Smooth muscle cell (in vitro differentiated cells): ENCODE measurements at regions not wholly inside any gene's neighbourhood (a gene's known extent, or its start where the extent isn't known, plus 50 kb on each side); places are given as distances from the start of the nearest gene placed in this dataset.

ENCODE experiments used
- DNase-seq: peaks from one replicate; lab custom pipeline; 2025; ENCODE audit not compliant: unreplicated experiment; lab: John Stamatoyannopoulos, UW
- H2AFZ ChIP-seq: fragments of 200-600 bp; sonication (generic); 2 replicates; pipeline ENCODE4 v1.6.0; 2016; ENCODE audit warnings: antibody characterized with exemption, low read depth, mild to moderate bottlenecking
- H3F3A ChIP-seq: fragments of 200-600 bp; sonication (generic); 2 replicates; pipeline ENCODE4 v1.6.0; 2017; ENCODE audit warnings: antibody characterized with exemption, low read depth
- H3K27ac ChIP-seq: fragments of 200-600 bp; sonication (generic); 2 replicates; pipeline ENCODE4 v1.5.1; 2016; ENCODE audit warnings: low read depth, mild to moderate bottlenecking
- H3K27me3 ChIP-seq: fragments of 200-600 bp; sonication (generic); 2 replicates; pipeline ENCODE4 v1.6.1; 2016; ENCODE audit warnings: low read depth, mild to moderate bottlenecking
- H3K36me3 ChIP-seq: fragments of 200-600 bp; sonication (generic); 2 replicates; pipeline ENCODE4 v1.5.1; 2016; ENCODE audit warnings: low read depth
- H3K4me1 ChIP-seq: fragments of 200-600 bp; sonication (generic); 2 replicates; pipeline ENCODE4 v1.5.1; 2016; ENCODE audit warnings: low read depth
- H3K4me2 ChIP-seq: fragments of 200-600 bp; sonication (generic); 2 replicates; pipeline ENCODE4 v1.6.0; 2016; ENCODE audit warnings: mild to moderate bottlenecking
- H3K4me3 ChIP-seq: fragments of 200-600 bp; sonication (generic); 2 replicates; pipeline ENCODE4 v1.5.1; 2016; ENCODE audit warnings: mild to moderate bottlenecking
- H3K79me2 ChIP-seq: fragments of 200-600 bp; sonication (generic); 2 replicates; pipeline ENCODE4 v1.6.0; 2016; ENCODE audit warnings: low read depth, mild to moderate bottlenecking
- H3K9ac ChIP-seq: fragments of 200-600 bp; sonication (generic); 2 replicates; pipeline ENCODE4 v1.6.0; 2016; ENCODE audit warnings: low read depth
- H3K9me3 ChIP-seq: fragments of 200-600 bp; sonication (generic); replicated peaks from 2 replicates; pipeline ENCODE4 v1.5.1; 2016; ENCODE audit warnings: low read depth
- H4K20me1 ChIP-seq: fragments of 200-600 bp; sonication (generic); 2 replicates; pipeline ENCODE4 v1.6.0; 2016; ENCODE audit warnings: low read depth
- WGBS: methylation state at CpG from one replicate; pipeline ENCODE4 v1.1.7; 2016; ENCODE audit warnings: low lambda C conversion rate; 5-methylcytosine and 5-hydroxymethylcytosine counted together
- TF ChIP-seq, protein P1 (sequence below): fragments of 200-600 bp; sonication (generic); IDR thresholded peaks from 2 replicates; pipeline ENCODE4 v1.5.1; 2017; ENCODE audit warnings: borderline replicate concordance, mild to moderate bottlenecking, antibody characterized with exemption; ENCODE audit not compliant: insufficient read depth, poor library complexity, severe bottlenecking

DNA sequence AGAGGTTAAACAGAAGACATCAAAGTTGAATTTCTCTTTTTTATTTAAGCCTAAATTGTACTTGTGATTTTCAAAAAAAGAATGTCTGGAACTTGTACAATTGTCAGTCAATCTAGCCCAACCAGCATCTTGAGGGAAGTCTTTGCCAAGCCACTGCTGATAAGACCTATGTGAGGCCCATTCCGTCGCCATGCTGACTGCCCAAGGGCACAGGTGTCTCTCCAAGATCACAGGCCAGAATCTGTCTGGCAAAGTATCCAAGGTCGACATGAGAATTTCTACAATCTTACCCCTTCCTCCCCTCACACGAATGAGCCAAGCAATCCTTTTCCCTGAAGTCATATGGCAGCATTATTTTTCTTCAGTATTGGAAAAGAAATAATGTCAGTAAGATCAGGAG lies 614.5 kb downstream of the CBLN4 start:
- no peaks in the 10 kb centered on the region for H4K20me1 ChIP-seq
- no peak overlapping the region for H3K27ac ChIP-seq
- WGBS, result 91% methylated on average over 4 of the region's 4 CpGs
- H3K9ac ChIP-seq, result no peak overlapping the region
- no peak overlapping the region for H3K4me2 ChIP-seq
- no peaks in the 10 kb centered on the region for H3K79me2 ChIP-seq
- H3K4me3 ChIP-seq, result no peak overlapping the region
- no peaks in the 10 kb centered on the region for H3F3A ChIP-seq
- TF ChIP-seq, protein P1, sequence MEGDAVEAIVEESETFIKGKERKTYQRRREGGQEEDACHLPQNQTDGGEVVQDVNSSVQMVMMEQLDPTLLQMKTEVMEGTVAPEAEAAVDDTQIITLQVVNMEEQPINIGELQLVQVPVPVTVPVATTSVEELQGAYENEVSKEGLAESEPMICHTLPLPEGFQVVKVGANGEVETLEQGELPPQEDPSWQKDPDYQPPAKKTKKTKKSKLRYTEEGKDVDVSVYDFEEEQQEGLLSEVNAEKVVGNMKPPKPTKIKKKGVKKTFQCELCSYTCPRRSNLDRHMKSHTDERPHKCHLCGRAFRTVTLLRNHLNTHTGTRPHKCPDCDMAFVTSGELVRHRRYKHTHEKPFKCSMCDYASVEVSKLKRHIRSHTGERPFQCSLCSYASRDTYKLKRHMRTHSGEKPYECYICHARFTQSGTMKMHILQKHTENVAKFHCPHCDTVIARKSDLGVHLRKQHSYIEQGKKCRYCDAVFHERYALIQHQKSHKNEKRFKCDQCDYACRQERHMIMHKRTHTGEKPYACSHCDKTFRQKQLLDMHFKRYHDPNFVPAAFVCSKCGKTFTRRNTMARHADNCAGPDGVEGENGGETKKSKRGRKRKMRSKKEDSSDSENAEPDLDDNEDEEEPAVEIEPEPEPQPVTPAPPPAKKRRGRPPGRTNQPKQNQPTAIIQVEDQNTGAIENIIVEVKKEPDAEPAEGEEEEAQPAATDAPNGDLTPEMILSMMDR, result no peak
- DNase-seq, result no peak
- H3K36me3 ChIP-seq, result no peaks in the 10 kb centered on the region
- H3K4me1 ChIP-seq, result no peaks in the 10 kb centered on the region
- H3K27me3 ChIP-seq, result no peaks in the 10 kb centered on the region
- H2AFZ ChIP-seq, result no peak overlapping the region
- no peaks in the 10 kb centered on the region for H3K9me3 ChIP-seq

GRCh38 chr20:55386686-55387085 lies 618.6 kb downstream of the CBLN4 start:
- Histone ChIP-seq H3F3A (no peaks in the 10 kb centered on the region), H3K4me1 (no peaks in the 10 kb centered on the region), H3K4me3 (no peak overlapping the region), H3K27ac (no peak overlapping the region), H2AFZ (no peak overlapping the region), H3K9me3 (no peaks in the 10 kb centered on the region), H3K36me3 (no peaks in the 10 kb centered on the region), H3K4me2 (no peak overlapping the region), H3K9ac (no peak overlapping the region), H3K79me2 (no peaks in the 10 kb centered on the region), H4K20me1 (no peaks in the 10 kb centered on the region), H3K27me3 (no peaks in the 10 kb centered on the region)
- WGBS, result 78% methylated on average over 1 of the region's 1 CpG
- no peak for DNase-seq
- TF ChIP-seq, protein P1, result no peak

DNA sequence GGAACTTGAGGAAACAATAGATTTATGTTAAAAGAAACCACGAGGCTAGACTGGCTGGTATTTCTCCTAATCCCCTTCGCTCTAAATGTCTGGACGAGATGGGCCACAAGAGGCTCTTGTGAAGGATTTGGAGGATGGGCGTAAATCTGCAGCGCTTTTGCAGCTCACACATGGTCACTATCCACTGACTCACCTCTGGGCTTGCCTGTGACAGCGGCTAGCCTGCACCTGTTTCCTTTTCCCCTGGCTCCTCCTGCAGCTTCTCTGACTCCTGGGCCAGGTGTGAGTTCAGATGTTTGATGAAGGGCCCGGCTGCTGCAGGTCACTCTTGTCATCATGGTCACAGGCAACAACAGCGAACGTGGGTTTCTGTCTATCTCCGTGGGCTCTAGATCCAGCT lies 629.4 kb downstream of the CBLN4 start:
- 68% methylated on average over 10 of the region's 10 CpGs for WGBS

GRCh38 chr20:55365745-55366144 lies 639.6 kb downstream of the CBLN4 start:
- H3K36me3 ChIP-seq, result no peaks in the 10 kb centered on the region
- 91% methylated on average over 3 of the region's 3 CpGs for WGBS
- no peaks in the 10 kb centered on the region for H3K9me3 ChIP-seq
- no peak for DNase-seq
- H2AFZ ChIP-seq, result no peak overlapping the region
- H3K9ac ChIP-seq, result no peak overlapping the region
- no peaks in the 10 kb centered on the region for H3K4me1 ChIP-seq
- H3K4me3 ChIP-seq, result no peak overlapping the region
- no peaks in the 10 kb centered on the region for H3K27me3 ChIP-seq
- no peak overlapping the region for H3K27ac ChIP-seq
- H4K20me1 ChIP-seq, result no peaks in the 10 kb centered on the region
- no peak overlapping the region for H3K4me2 ChIP-seq
- TF ChIP-seq, protein P1, result no peak
- H3F3A ChIP-seq, result no peaks in the 10 kb centered on the region
- H3K79me2 ChIP-seq, result no peaks in the 10 kb centered on the region

More for the DNA sequence above, 629.4 kb downstream of the CBLN4 start:
- H3F3A ChIP-seq, result no peaks in the 10 kb centered on the region
- H3K4me2 ChIP-seq, result no peak overlapping the region
- H4K20me1 ChIP-seq, result no peaks in the 10 kb centered on the region
- H3K79me2 ChIP-seq, result no peaks in the 10 kb centered on the region
- H3K4me3 ChIP-seq, result no peak overlapping the region
- no peak overlapping the region for H3K27ac ChIP-seq
- no peak for DNase-seq
- no peaks in the 10 kb centered on the region for H3K36me3 ChIP-seq
- no peak overlapping the region for H3K9ac ChIP-seq
- TF ChIP-seq, protein P1, result no peak
- H3K27me3 ChIP-seq, result no peaks in the 10 kb centered on the region
- H3K9me3 ChIP-seq, result no peaks in the 10 kb centered on the region
- H3K4me1 ChIP-seq, result no peaks in the 10 kb centered on the region
- no peak overlapping the region for H2AFZ ChIP-seq
